Calu3 (cell line): ENCODE measurements at regions not wholly inside any gene's neighbourhood (a gene's known extent, or its start where the extent isn't known, plus 50 kb on each side); places are given as distances from the start of the nearest gene placed in this dataset.
"Not testable (repeated sequence)": the region's sequence is repeated elsewhere in the genome, so short reads cannot be mapped to it uniquely, and the experiment has no call there.

Experiments
- BruUV-seq: library from RNA; stranded (reverse); fragments of 400-500 nt; replicated peaks from 2 replicates; lab custom pipeline; 2021; lab: Mats Ljungman, UMichigan
- CTCF ChIA-PET: fragments of 300-600 bp; sonication (Branson Sonifier 250); formaldehyde crosslinking; loops from one replicate; lab custom pipeline; 2022; ENCODE audit warnings: antibody characterized with exemption; lab: Charles Lee
- DNase-seq: peaks from one replicate; pipeline ENCODE4 v3.0.0; 2022
- H3K27ac Mint-ChIP-seq: one replicate; pipeline ENCODE4 v1.8.0; 2022; ENCODE audit warnings: mixed read lengths; ENCODE audit not compliant: unreplicated experiment
- H3K27me3 Mint-ChIP-seq: one replicate; pipeline ENCODE4 v1.8.0; 2022; ENCODE audit warnings: mixed read lengths; ENCODE audit not compliant: unreplicated experiment
- H3K36me3 Mint-ChIP-seq: one replicate; pipeline ENCODE4 v1.8.0; 2022; ENCODE audit warnings: mild to moderate bottlenecking, moderate library complexity, mixed read lengths; ENCODE audit not compliant: insufficient read depth, unreplicated experiment
- H3K4me1 Mint-ChIP-seq: one replicate; pipeline ENCODE4 v1.8.0; 2022; ENCODE audit warnings: mild to moderate bottlenecking, low read depth, mixed read lengths; ENCODE audit not compliant: unreplicated experiment
- H3K4me3 Mint-ChIP-seq: one replicate; pipeline ENCODE4 v1.8.0; 2022; ENCODE audit warnings: mild to moderate bottlenecking, low read depth, moderate library complexity, mixed read lengths; ENCODE audit not compliant: unreplicated experiment
- H3K9me3 Mint-ChIP-seq: one replicate; pipeline ENCODE4 v1.8.0; 2022; ENCODE audit warnings: low read depth, mixed read lengths; ENCODE audit not compliant: unreplicated experiment
- intact Hi-C: fragments of 100-400 bp; cut with micrococcal nuclease; formaldehyde crosslinking; loops from one replicate; pipeline ENCODE4 v1.10.0; 2022; ENCODE audit not compliant: unreplicated experiment
- TF ChIP-seq, protein P1 (sequence below): fragments of 200-600 bp; IDR thresholded peaks from one replicate; pipeline ENCODE4 v1.8.0; 2022; ENCODE audit warnings: antibody characterized with exemption; ENCODE audit not compliant: unreplicated experiment

DNA sequence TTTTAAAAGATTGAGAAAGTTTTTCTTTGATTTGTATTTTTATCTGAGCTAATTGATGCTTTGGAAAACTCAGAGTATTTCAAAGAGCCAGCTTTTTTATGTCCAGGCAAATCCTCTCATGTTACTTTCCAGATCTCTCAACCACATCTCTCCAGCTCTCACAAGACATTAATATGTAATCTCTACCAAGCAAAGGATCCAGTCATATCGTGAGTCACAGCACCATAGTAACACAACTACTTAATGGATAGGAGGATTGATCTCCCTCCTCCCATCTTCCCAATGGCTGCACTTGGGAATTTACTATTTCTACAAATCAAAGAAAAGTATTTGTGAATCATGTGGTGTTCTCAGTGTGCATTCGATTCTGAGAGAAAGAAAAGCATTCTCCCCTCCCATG is 63.3 kb downstream of the POU4F1 start:
- Mint-ChIP-seq H3K27ac (no peak overlapping the region), H3K9me3 (peaks cover 2% of the 10 kb centered on the region), H3K27me3 (peaks cover 2% of the 10 kb centered on the region), H3K36me3 (no peaks in the 10 kb centered on the region), H3K4me1 (no peaks in the 10 kb centered on the region), H3K4me3 (no peak overlapping the region)
- DNase-seq = no peak
- BruUV-seq = no TSS peak
- CTCF ChIA-PET = no interaction called here
- intact Hi-C loops = no loop called here
- TF ChIP-seq, protein P1, sequence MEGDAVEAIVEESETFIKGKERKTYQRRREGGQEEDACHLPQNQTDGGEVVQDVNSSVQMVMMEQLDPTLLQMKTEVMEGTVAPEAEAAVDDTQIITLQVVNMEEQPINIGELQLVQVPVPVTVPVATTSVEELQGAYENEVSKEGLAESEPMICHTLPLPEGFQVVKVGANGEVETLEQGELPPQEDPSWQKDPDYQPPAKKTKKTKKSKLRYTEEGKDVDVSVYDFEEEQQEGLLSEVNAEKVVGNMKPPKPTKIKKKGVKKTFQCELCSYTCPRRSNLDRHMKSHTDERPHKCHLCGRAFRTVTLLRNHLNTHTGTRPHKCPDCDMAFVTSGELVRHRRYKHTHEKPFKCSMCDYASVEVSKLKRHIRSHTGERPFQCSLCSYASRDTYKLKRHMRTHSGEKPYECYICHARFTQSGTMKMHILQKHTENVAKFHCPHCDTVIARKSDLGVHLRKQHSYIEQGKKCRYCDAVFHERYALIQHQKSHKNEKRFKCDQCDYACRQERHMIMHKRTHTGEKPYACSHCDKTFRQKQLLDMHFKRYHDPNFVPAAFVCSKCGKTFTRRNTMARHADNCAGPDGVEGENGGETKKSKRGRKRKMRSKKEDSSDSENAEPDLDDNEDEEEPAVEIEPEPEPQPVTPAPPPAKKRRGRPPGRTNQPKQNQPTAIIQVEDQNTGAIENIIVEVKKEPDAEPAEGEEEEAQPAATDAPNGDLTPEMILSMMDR = no peak

DNA sequence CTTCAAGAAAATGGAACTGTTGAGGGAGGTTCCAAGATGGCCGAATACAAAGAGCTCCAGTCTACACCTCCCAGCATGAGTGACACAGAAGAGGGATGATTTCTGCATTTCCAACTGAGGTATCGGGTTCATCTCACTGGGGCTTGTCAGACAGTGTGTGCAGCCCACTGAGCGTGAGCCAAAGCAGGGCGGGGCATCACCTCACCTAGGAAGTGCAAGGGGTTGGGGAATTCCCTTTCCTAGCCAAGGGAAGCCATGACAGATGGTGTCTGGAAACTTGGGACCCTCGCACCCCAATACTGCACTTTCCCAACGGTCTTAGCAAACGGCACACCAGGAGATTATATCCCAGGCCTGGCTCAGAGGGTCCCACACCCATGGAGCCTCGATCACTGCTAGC is 77.3 kb downstream of the POU4F1 start:
- H3K27me3 Mint-ChIP-seq = not testable (repeated sequence)

DNA sequence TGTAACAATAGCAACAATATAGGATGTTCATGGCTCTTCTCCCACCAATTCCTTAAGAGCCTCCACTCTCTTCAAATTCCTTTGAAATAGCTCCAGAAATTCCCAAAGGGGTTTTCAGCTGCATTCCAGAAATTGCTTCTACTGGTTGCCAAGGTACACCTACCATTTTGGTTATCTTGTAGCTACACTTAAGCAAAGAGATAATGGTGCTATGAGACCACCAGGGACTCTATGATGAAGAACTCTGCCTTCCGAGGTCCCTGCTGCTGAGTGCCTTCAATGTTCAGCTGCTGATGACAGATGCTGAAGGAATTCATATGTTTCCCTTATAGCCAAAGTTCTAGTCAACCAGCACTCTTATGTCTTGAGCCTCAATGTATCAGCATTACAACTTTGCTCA is 78.4 kb downstream of the POU4F1 start:
- no peak overlapping the region for H3K4me3 Mint-ChIP-seq
- TF ChIP-seq, protein P1 = no peak
- H3K27me3 Mint-ChIP-seq = no peaks in the 10 kb centered on the region
- no peak for DNase-seq
- H3K27ac Mint-ChIP-seq = no peak overlapping the region
- peaks cover 6% of the 10 kb centered on the region for H3K9me3 Mint-ChIP-seq
- intact Hi-C loops = no loop called here
- no peaks in the 10 kb centered on the region for H3K4me1 Mint-ChIP-seq
- CTCF ChIA-PET = no interaction called here
- no peaks in the 10 kb centered on the region for H3K36me3 Mint-ChIP-seq
- BruUV-seq = no TSS peak

More for the DNA sequence above, 77.3 kb downstream of the POU4F1 start:
- DNase-seq, CTCF ChIA-PET, BruUV-seq, H3K27ac Mint-ChIP-seq, H3K4me1 Mint-ChIP-seq, H3K36me3 Mint-ChIP-seq, H3K9me3 Mint-ChIP-seq, H3K4me3 Mint-ChIP-seq, intact Hi-C loops: not testable (repeated sequence)

DNA sequence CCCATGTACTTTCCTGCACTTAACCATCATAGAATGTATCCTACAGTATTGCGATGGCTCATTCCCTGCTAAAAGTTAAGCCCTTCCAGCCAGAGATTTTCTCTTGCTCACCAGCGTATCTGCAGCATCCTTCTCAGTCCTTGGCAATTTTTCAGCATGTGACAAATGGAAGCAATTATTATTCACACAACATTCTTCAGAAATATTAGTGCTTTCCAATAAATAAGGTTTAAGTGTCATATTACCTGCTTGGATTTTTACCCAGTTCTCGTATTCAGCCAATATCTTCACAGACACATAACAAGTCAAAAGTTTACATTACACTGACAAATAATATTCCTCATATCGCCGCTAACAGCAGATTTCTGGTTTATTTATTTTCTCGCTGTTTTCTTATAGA is 82.3 kb downstream of the POU4F1 start:
- CTCF ChIA-PET = no interaction called here
- TF ChIP-seq, protein P1 = no peak
- H3K4me3 Mint-ChIP-seq = no peak overlapping the region
- no peak overlapping the region for H3K27ac Mint-ChIP-seq
- intact Hi-C loops = no loop called here
- no peak for DNase-seq
- no TSS peak for BruUV-seq
- H3K36me3 Mint-ChIP-seq = no peaks in the 10 kb centered on the region
- no peaks in the 10 kb centered on the region for H3K4me1 Mint-ChIP-seq
- no peaks in the 10 kb centered on the region for H3K27me3 Mint-ChIP-seq
- H3K9me3 Mint-ChIP-seq = peaks cover 2% of the 10 kb centered on the region

DNA sequence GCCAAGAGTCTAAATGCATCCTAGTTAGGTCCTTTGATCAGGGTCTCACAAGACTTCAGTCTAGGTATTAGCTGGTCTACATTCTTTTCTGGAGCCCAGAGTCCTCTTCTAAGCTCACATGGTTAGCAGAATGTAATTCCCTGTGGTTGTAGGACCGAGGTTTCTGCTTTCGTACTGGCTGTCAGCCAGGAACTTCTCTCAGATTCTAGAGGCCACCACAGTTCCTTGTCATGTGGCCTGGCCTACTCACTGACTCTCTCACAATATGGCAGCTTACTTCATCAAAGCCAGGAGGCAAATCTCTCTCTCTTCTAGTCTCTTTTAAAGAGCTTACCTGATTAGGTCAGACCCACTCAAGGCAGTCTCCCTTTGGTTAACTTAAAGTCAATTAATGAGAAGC is 82.9 kb downstream of the POU4F1 start:
- Mint-ChIP-seq H3K36me3 (no peaks in the 10 kb centered on the region), H3K27ac (no peak overlapping the region), H3K27me3 (no peaks in the 10 kb centered on the region), H3K9me3 (peaks cover 2% of the 10 kb centered on the region), H3K4me3 (no peak overlapping the region), H3K4me1 (no peaks in the 10 kb centered on the region)
- TF ChIP-seq, protein P1 = no peak
- CTCF ChIA-PET = no interaction called here
- no TSS peak for BruUV-seq
- intact Hi-C loops = no loop called here
- no peak for DNase-seq

DNA sequence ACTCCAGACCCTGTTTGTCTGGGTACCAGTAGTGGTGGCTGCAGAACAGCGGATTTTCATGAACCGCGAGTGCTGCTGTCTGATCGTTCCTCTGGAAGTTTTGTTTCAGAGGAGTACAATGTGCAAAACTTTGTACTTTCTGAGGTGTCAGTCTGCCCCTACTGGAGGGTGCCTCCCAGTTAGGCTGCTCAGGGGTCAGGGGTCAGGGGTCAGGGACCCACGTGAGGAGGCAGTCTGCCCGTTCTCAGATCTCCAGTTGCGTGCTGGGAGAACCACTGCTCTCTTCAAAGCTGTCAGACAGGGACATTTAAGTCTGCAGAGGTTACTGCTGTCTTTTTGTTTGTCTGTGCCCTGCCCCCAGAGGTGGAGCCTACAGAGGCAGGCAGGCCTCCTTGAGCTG is 84.9 kb downstream of the POU4F1 start:
- DNase-seq, H3K4me3 Mint-ChIP-seq, H3K27me3 Mint-ChIP-seq, H3K9me3 Mint-ChIP-seq, CTCF ChIA-PET, H3K4me1 Mint-ChIP-seq, intact Hi-C loops, H3K27ac Mint-ChIP-seq, H3K36me3 Mint-ChIP-seq, BruUV-seq: not testable (repeated sequence)
